ENCODE measurements at regions not wholly inside any gene's neighbourhood (a gene's known extent, or its start where the extent isn't known, plus 50 kb on each side); places are given as distances from the start of the nearest gene placed in this dataset.

GRCh38 chr12:124492879-124493808, 74.3 kb downstream of the NCOR2 start:
- Histone ChIP-seq H3F3A (ENCODE audit: insufficient read depth, low read length) (no peaks in the 10 kb centered on the region), H3K79me2 (ENCODE audit: low read length) (peaks cover 65% of the 10 kb centered on the region), H3K27ac (ENCODE audit: low read length) (no peak overlapping the region), H3K4me3 (ENCODE audit: low read length) (no peak overlapping the region), H3K9ac (ENCODE audit: low read length) (no peak overlapping the region), H2AFZ (ENCODE audit: low read length) (no peak overlapping the region), H3K9me3 (replicated peaks; ENCODE audit: insufficient read depth, low read length) (no peaks in the 10 kb centered on the region), H4K20me1 (ENCODE audit: insufficient read depth, low read length) (0 out of 2 replicates have a peak, but pooled peaks cover 3% of the 10 kb centered on the region), H3K27me3 (replicated peaks; ENCODE audit: insufficient read depth, low read length) (no peaks in the 10 kb centered on the region), H3K4me2 (ENCODE audit: low read depth, low read length) (no peak overlapping the region), H3K4me1 (ENCODE audit: low read length) (no peaks in the 10 kb centered on the region), H3K36me3 (replicated peaks; ENCODE audit: insufficient read depth, low read length) (no peaks in the 10 kb centered on the region), H3K9me2 (replicated peaks; ENCODE audit: insufficient read depth, low read length) (no peaks in the 10 kb centered on the region)
- TF ChIP-seq EZH2 (optimal IDR thresholded peaks at IDR 0.05; ENCODE audit: low read depth, low read length) (no peak), CTCF (IDR thresholded peaks at IDR 0.05; ENCODE audit: low read length) (no peak), EZH2phosphoT487 (IDR thresholded peaks at IDR 0.05; ENCODE audit: low read length) (no peak)
- DNase-seq: no peak

- no peak overlapping the region for H3K4me2 ChIP-seq (ENCODE audit: low read depth, low read length)
Measured at GRCh38 chr12:124491856-124492420, 75.5 kb downstream of the NCOR2 start.

GRCh38 chr12:124491310-124491709, 76.1 kb downstream of the NCOR2 start:
- Histone ChIP-seq H3K4me1 (ENCODE audit: low read length) (no peaks in the 10 kb centered on the region), H3K9ac (ENCODE audit: low read length) (no peak overlapping the region), H3F3A (ENCODE audit: insufficient read depth, low read length) (no peaks in the 10 kb centered on the region), H3K79me2 (ENCODE audit: low read length) (peaks cover 49% of the 10 kb centered on the region), H3K9me2 (replicated peaks; ENCODE audit: insufficient read depth, low read length) (no peaks in the 10 kb centered on the region), H3K4me3 (ENCODE audit: low read length) (no peak overlapping the region), H3K9me3 (replicated peaks; ENCODE audit: insufficient read depth, low read length) (no peaks in the 10 kb centered on the region), H3K27me3 (replicated peaks; ENCODE audit: insufficient read depth, low read length) (no peaks in the 10 kb centered on the region), H3K27ac (ENCODE audit: low read length) (no peak overlapping the region), H3K4me2 (ENCODE audit: low read depth, low read length) (no peak overlapping the region), H3K36me3 (replicated peaks; ENCODE audit: insufficient read depth, low read length) (no peaks in the 10 kb centered on the region), H4K20me1 (ENCODE audit: insufficient read depth, low read length) (no peaks in the 10 kb centered on the region), H2AFZ (ENCODE audit: low read length) (no peak overlapping the region)
- TF ChIP-seq CTCF (IDR thresholded peaks at IDR 0.05; ENCODE audit: low read length): no peak
- TF ChIP-seq EZH2 (optimal IDR thresholded peaks at IDR 0.05; ENCODE audit: low read depth, low read length): no peak
- no peak for TF ChIP-seq EZH2phosphoT487 (IDR thresholded peaks at IDR 0.05; ENCODE audit: low read length)
- DNase-seq: no peak

More at GRCh38 chr12:124491856-124492420, 75.5 kb downstream of the NCOR2 start:
- Histone ChIP-seq H3K27me3 (replicated peaks; ENCODE audit: insufficient read depth, low read length) (no peaks in the 10 kb centered on the region), H2AFZ (ENCODE audit: low read length) (no peak overlapping the region), H3K9me2 (replicated peaks; ENCODE audit: insufficient read depth, low read length) (no peaks in the 10 kb centered on the region), H3K9me3 (replicated peaks; ENCODE audit: insufficient read depth, low read length) (no peaks in the 10 kb centered on the region), H3K9ac (ENCODE audit: low read length) (no peak overlapping the region), H3K4me3 (ENCODE audit: low read length) (no peak overlapping the region), H3K36me3 (replicated peaks; ENCODE audit: insufficient read depth, low read length) (no peaks in the 10 kb centered on the region), H3K27ac (ENCODE audit: low read length) (no peak overlapping the region), H3K4me1 (ENCODE audit: low read length) (no peaks in the 10 kb centered on the region), H3F3A (ENCODE audit: insufficient read depth, low read length) (no peaks in the 10 kb centered on the region), H3K79me2 (ENCODE audit: low read length) (peaks cover 55% of the 10 kb centered on the region), H4K20me1 (ENCODE audit: insufficient read depth, low read length) (no peaks in the 10 kb centered on the region)
- DNase-seq: no peak
- TF ChIP-seq EZH2 (optimal IDR thresholded peaks at IDR 0.05; ENCODE audit: low read depth, low read length): no peak
